ENCODE measurements at regions not wholly inside any gene's neighbourhood (a gene's known extent, or its start where the extent isn't known, plus 50 kb on each side); places are given as distances from the start of the nearest gene placed in this dataset.

GRCh38 chr21:43278766-43279577, 110.2 kb downstream of the CRYAA start:
- H3K27ac ChIP-seq: no peak overlapping the region
- DNase-seq (ENCODE audit: low read depth, low spot score): no peak

GRCh38 chr21:43278359-43278758, 109.6 kb downstream of the CRYAA start:
- DNase-seq (ENCODE audit: low read depth, low spot score): no peak
- no peak overlapping the region for H3K27ac ChIP-seq

GRCh38 chr21:43277481-43278351, 108.9 kb downstream of the CRYAA start:
- no peak overlapping the region for H3K27ac ChIP-seq
- no peak for DNase-seq (ENCODE audit: low read depth, low spot score)

GRCh38 chr21:43276811-43277210, 108.0 kb downstream of the CRYAA start:
- H3K27ac ChIP-seq: no peak overlapping the region
- no peak for DNase-seq (ENCODE audit: low read depth, low spot score)

GRCh38 chr21:43275421-43276211, 106.8 kb downstream of the CRYAA start:
- no peak overlapping the region for H3K27ac ChIP-seq
- no peak for DNase-seq (ENCODE audit: low read depth, low spot score)

GRCh38 chr21:43274946-43275310, 106.1 kb downstream of the CRYAA start:
- DNase-seq (ENCODE audit: low read depth, low spot score): no peak
- H3K27ac ChIP-seq: no peak overlapping the region

- no peak overlapping the region for H3K27ac ChIP-seq
- no peak for DNase-seq (ENCODE audit: low read depth, low spot score)
Measured at GRCh38 chr21:43274022-43274945, 105.5 kb downstream of the CRYAA start.

GRCh38 chr21:43273708-43274021, 104.9 kb downstream of the CRYAA start:
- no peak overlapping the region for H3K27ac ChIP-seq
- no peak for DNase-seq (ENCODE audit: low read depth, low spot score)

- no peak for DNase-seq (ENCODE audit: low read depth, low spot score)
- H3K27ac ChIP-seq: no peak overlapping the region
Measured at GRCh38 chr21:43273016-43273707, 104.4 kb downstream of the CRYAA start.

- no peak overlapping the region for H3K27ac ChIP-seq
- no peak for DNase-seq (ENCODE audit: low read depth, low spot score)
Measured at GRCh38 chr21:43272591-43272990, 103.8 kb downstream of the CRYAA start.

GRCh38 chr21:43271452-43272020, 102.7 kb downstream of the CRYAA start:
- no peak for DNase-seq (ENCODE audit: low read depth, low spot score)
- no peak overlapping the region for H3K27ac ChIP-seq

GRCh38 chr21:43270800-43271301, 102.0 kb downstream of the CRYAA start:
- no peak for DNase-seq (ENCODE audit: low read depth, low spot score)
- no peak overlapping the region for H3K27ac ChIP-seq

- H3K27ac ChIP-seq: no peak overlapping the region
- no peak for DNase-seq (ENCODE audit: low read depth, low spot score)
Measured at GRCh38 chr21:43269957-43270705, 101.3 kb downstream of the CRYAA start.

- H3K27ac ChIP-seq: no peak overlapping the region
- DNase-seq (ENCODE audit: low read depth, low spot score): no peak
Measured at GRCh38 chr21:43269440-43269839, 100.6 kb downstream of the CRYAA start.

- no peak overlapping the region for H3K27ac ChIP-seq
- no peak for DNase-seq (ENCODE audit: low read depth, low spot score)
Measured at GRCh38 chr21:43268804-43269186, 100.0 kb downstream of the CRYAA start.

GRCh38 chr21:43268086-43268803, 99.4 kb downstream of the CRYAA start:
- DNase-seq (ENCODE audit: low read depth, low spot score): no peak
- H3K27ac ChIP-seq: no peak overlapping the region

- no peak for DNase-seq (ENCODE audit: low read depth, low spot score)
- no peak overlapping the region for H3K27ac ChIP-seq
Measured at GRCh38 chr21:43267391-43268085, 98.7 kb downstream of the CRYAA start.

Data from epithelial cell of prostate (primary cell).